GM20000 (cell line): ENCODE measurements at regions not wholly inside any gene's neighbourhood (a gene's known extent, or its start where the extent isn't known, plus 50 kb on each side); places are given as distances from the start of the nearest gene placed in this dataset.
"Not testable (repeated sequence)": the region's sequence is repeated elsewhere in the genome, so short reads cannot be mapped to it uniquely, and the experiment has no call there.

Experiments used
- DNase-seq: peaks from one replicate; pipeline ENCODE4 v3.0.0; 2012; ENCODE audit warnings: low spot score
- CTCF ChIP-seq: IDR thresholded peaks from 2 replicates; pipeline ENCODE4 v1.5.1; 2012; ENCODE audit warnings: mild to moderate bottlenecking, control low read depth; ENCODE audit errors: extremely low read depth, missing control alignments

- no peak for DNase-seq
- no peak for TF ChIP-seq CTCF
Measured at GRCh38 chr3:166613365-166613764, 766.7 kb downstream of the ZBBX start.

- DNase-seq: not testable (repeated sequence)
Measured at GRCh38 chr3:166612761-166613160, 767.3 kb downstream of the ZBBX start.

GRCh38 chr3:166607933-166608521, 770.8 kb upstream of the BCHE start:
- no peak for DNase-seq
- TF ChIP-seq CTCF: no peak

GRCh38 chr3:166606988-166607387, 769.8 kb upstream of the BCHE start:
- DNase-seq: no peak
- TF ChIP-seq CTCF: no peak

- no peak for TF ChIP-seq CTCF
- DNase-seq: no peak
Measured at GRCh38 chr3:166593776-166594175, 756.6 kb upstream of the BCHE start.

- no peak for TF ChIP-seq CTCF
- no peak for DNase-seq
Measured at GRCh38 chr3:166582236-166582635, 745.0 kb upstream of the BCHE start.

- no peak for TF ChIP-seq CTCF
- no peak for DNase-seq
Measured at GRCh38 chr3:166580561-166580960, 743.3 kb upstream of the BCHE start.

- DNase-seq: no peak
- TF ChIP-seq CTCF: no peak
Measured at GRCh38 chr3:166575161-166575560, 737.9 kb upstream of the BCHE start.

- not testable (repeated sequence) for DNase-seq
Measured at GRCh38 chr3:166571686-166572085, 734.5 kb upstream of the BCHE start.
